ENCODE measurements at regions not wholly inside any gene's neighbourhood (a gene's known extent, or its start where the extent isn't known, plus 50 kb on each side); places are given as distances from the start of the nearest gene placed in this dataset.

- no peaks in the 10 kb centered on the region for H3K36me3 Mint-ChIP-seq (ENCODE audit: low read depth)
- peaks cover 2% of the 10 kb centered on the region for H3K27me3 Mint-ChIP-seq (ENCODE audit: low read depth)
- H3K27ac Mint-ChIP-seq (ENCODE audit: unreplicated experiment): no peak overlapping the region
- H3K9me3 Mint-ChIP-seq: no peaks in the 10 kb centered on the region
- DNase-seq (ENCODE audit: low read depth, low spot score): no peak
- no peaks in the 10 kb centered on the region for H3K4me1 Mint-ChIP-seq
- TF ChIP-seq, protein P1, sequence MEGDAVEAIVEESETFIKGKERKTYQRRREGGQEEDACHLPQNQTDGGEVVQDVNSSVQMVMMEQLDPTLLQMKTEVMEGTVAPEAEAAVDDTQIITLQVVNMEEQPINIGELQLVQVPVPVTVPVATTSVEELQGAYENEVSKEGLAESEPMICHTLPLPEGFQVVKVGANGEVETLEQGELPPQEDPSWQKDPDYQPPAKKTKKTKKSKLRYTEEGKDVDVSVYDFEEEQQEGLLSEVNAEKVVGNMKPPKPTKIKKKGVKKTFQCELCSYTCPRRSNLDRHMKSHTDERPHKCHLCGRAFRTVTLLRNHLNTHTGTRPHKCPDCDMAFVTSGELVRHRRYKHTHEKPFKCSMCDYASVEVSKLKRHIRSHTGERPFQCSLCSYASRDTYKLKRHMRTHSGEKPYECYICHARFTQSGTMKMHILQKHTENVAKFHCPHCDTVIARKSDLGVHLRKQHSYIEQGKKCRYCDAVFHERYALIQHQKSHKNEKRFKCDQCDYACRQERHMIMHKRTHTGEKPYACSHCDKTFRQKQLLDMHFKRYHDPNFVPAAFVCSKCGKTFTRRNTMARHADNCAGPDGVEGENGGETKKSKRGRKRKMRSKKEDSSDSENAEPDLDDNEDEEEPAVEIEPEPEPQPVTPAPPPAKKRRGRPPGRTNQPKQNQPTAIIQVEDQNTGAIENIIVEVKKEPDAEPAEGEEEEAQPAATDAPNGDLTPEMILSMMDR (conservative IDR thresholded peaks at IDR 0.05): no peak
- no peak overlapping the region for H3K4me3 Mint-ChIP-seq
Observed at GRCh38 chr22:47715866-47716578, 953.6 kb downstream of the TBC1D22A start.

GRCh38 chr22:47713941-47714340 lies 951.5 kb downstream of the TBC1D22A start:
- H3K4me1 Mint-ChIP-seq: no peaks in the 10 kb centered on the region
- no peaks in the 10 kb centered on the region for H3K36me3 Mint-ChIP-seq (ENCODE audit: low read depth)
- no peak overlapping the region for H3K27ac Mint-ChIP-seq (ENCODE audit: unreplicated experiment)
- no peaks in the 10 kb centered on the region for H3K9me3 Mint-ChIP-seq
- no peak for DNase-seq (ENCODE audit: low read depth, low spot score)
- TF ChIP-seq, protein P1 (conservative IDR thresholded peaks at IDR 0.05): no peak
- no peaks in the 10 kb centered on the region for H3K27me3 Mint-ChIP-seq (ENCODE audit: low read depth)
- no peak overlapping the region for H3K4me3 Mint-ChIP-seq

DNA sequence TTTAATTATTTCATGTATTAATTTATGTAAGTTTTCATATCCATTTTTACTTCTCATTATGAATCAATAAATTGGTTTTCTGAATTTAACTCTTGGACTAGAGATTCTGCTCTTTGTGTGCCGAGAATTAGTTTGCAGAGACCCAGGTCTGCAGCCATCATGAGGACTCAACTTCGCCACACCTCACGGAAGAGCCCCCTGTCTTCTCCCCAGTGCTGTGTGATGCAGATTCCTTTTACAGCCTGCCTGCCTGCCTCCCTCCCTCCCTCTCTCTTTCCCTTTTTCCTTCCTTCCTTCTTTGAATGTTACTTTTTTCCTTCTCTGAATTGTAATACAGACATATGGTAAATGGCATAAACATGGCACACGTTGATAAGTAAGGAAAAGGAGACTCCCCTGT lies 947.7 kb downstream of the TBC1D22A start:
- Mint-ChIP-seq H3K27me3 (ENCODE audit: low read depth) (no peaks in the 10 kb centered on the region), H3K4me1 (no peaks in the 10 kb centered on the region), H3K4me3 (no peak overlapping the region), H3K27ac (ENCODE audit: unreplicated experiment) (no peak overlapping the region), H3K36me3 (ENCODE audit: low read depth) (no peaks in the 10 kb centered on the region), H3K9me3 (no peaks in the 10 kb centered on the region)
- no peak for DNase-seq (ENCODE audit: low read depth, low spot score)
- TF ChIP-seq, protein P1 (conservative IDR thresholded peaks at IDR 0.05): no peak

GRCh38 chr22:47705350-47705749 lies 942.9 kb downstream of the TBC1D22A start:
- no peak for DNase-seq (ENCODE audit: low read depth, low spot score)
- no peak overlapping the region for H3K4me3 Mint-ChIP-seq
- H3K27ac Mint-ChIP-seq (ENCODE audit: unreplicated experiment): no peak overlapping the region
- peaks cover 6% of the 10 kb centered on the region for H3K27me3 Mint-ChIP-seq (ENCODE audit: low read depth)
- TF ChIP-seq, protein P1 (conservative IDR thresholded peaks at IDR 0.05): no peak
- no peaks in the 10 kb centered on the region for H3K36me3 Mint-ChIP-seq (ENCODE audit: low read depth)
- no peaks in the 10 kb centered on the region for H3K9me3 Mint-ChIP-seq
- H3K4me1 Mint-ChIP-seq: no peaks in the 10 kb centered on the region

- Mint-ChIP-seq H3K27ac (ENCODE audit: unreplicated experiment) (no peak overlapping the region), H3K4me1 (no peaks in the 10 kb centered on the region), H3K36me3 (ENCODE audit: low read depth) (no peaks in the 10 kb centered on the region), H3K27me3 (ENCODE audit: low read depth) (peaks cover 7% of the 10 kb centered on the region), H3K9me3 (no peaks in the 10 kb centered on the region), H3K4me3 (no peak overlapping the region)
- DNase-seq (ENCODE audit: low read depth, low spot score): no peak
- TF ChIP-seq, protein P1 (conservative IDR thresholded peaks at IDR 0.05): no peak
Observed at GRCh38 chr22:47698906-47699305, 936.5 kb downstream of the TBC1D22A start.

Data from neural crest cell (in vitro differentiated cells).